SU-DHL-6 (cell line): ENCODE measurements at regions not wholly inside any gene's neighbourhood (a gene's known extent, or its start where the extent isn't known, plus 50 kb on each side); places are given as distances from the start of the nearest gene placed in this dataset.

Source experiments
- CTCF ChIP-seq: fragments of 200-600 bp; sonication (generic); IDR thresholded peaks from one replicate; pipeline ENCODE4 v1.5.1; 2017; ENCODE audit warnings: antibody characterized with exemption, mild to moderate bottlenecking, low read length, moderate library complexity; ENCODE audit not compliant: insufficient read depth, poor library complexity, severe bottlenecking
- EZH2phosphoT487 ChIP-seq: fragments of 200-600 bp; sonication (generic), shearing (Covaris generic); conservative IDR thresholded peaks from 2 replicates; pipeline ENCODE4 v1.6.1; 2018; ENCODE audit warnings: mild to moderate bottlenecking, antibody characterized with exemption, low read length, moderate library complexity, mixed read lengths

- TF ChIP-seq CTCF = no peak
- no peak for TF ChIP-seq EZH2phosphoT487
These were observed 76.5 kb upstream of the PPP1R3C start for GRCh38 chr10:91709394-91709798.
